Tibial artery (tissue), 4 donors: ENCODE measurements at regions not wholly inside any gene's neighbourhood (a gene's known extent, or its start where the extent isn't known, plus 50 kb on each side); places are given as distances from the start of the nearest gene placed in this dataset.

Experiments used
- DNase-seq, 2 donors: peaks; one replicate each; pipeline ENCODE4 v3.0.0-alpha.2; 2019
- H3K27ac ChIP-seq, 2 donors: fragments of 200-600 bp; sonication (generic) in 1 of 2; 1 replicate in 1 of 2; 2 replicates in 1 of 2; pipeline ENCODE4 v1.5.1; 2018 to 2019; ENCODE audit warnings: mild to moderate bottlenecking in 1 of 2
- H3K27me3 ChIP-seq, 2 donors: fragments of 200-600 bp; sonication (generic) in 1 of 2; one replicate each; pipeline versions ENCODE4 v1.5.1 to v1.6.0; 2016 to 2019
- H3K36me3 ChIP-seq, 3 donors: fragments of 200-600 bp; sonication (generic) in 2 of 3; one replicate each; pipeline ENCODE4 v1.5.1; 2016 to 2019; ENCODE audit warnings: mild to moderate bottlenecking in 2 of 3
- H3K4me1 ChIP-seq, 4 donors: fragments of 200-600 bp; sonication (generic) in 2 of 4; 1 replicate in 3 of 4; 2 replicates in 1 of 4; pipeline ENCODE4 v1.5.1; 2016 to 2019
- H3K4me3 ChIP-seq, 2 donors: fragments of 200-600 bp; sonication (generic) in 1 of 2; 1 replicate in 1 of 2; 2 replicates in 1 of 2; pipeline ENCODE4 v1.5.1; 2018 to 2019; ENCODE audit warnings: mild to moderate bottlenecking in 2 of 2
- H3K9me3 ChIP-seq, 3 donors: fragments of 200-600 bp; sonication (generic) in 1 of 3; one replicate each; pipeline ENCODE4 v1.5.1; 2016 to 2019
- CTCF ChIP-seq, 2 experiments: fragments of 200-600 bp in 1 of 2; fragments of 450-650 bp in 1 of 2; IDR thresholded peaks; one replicate each; pipeline ENCODE4 v1.5.1; 2017 to 2019; ENCODE audit warnings: antibody characterized with exemption in 2 of 2, mild to moderate bottlenecking in 1 of 2, moderate library complexity in 1 of 2
- intact Hi-C: fragments of 100-400 bp; cut with DNase I; formaldehyde crosslinking; loops from one replicate; pipeline ENCODE4 v1.15.0; 2023; ENCODE audit warnings: low total_unique reads

DNA sequence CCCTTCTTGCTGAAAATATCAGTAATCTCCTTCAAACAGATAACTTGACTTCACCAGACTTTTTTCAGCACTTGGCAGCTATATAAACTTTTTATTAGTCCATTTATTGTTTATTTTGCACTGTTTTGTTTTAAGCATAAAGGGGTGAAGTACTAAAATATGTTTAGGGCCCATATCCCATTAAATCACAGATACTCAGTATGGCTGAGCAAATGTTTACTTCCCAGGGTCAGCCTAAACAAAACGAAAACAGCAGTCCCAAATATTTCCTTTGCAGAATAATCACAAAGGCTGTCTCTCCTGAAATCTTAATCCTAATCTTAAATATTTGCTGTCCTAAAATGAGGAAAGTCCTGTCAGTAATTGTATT is 649.6 kb downstream of the TNS3 start:
- Histone ChIP-seq H3K27ac (no peak overlapping the region), H3K36me3 (no peaks in the 10 kb centered on the region), H3K9me3 (no peaks in the 10 kb centered on the region), H3K27me3 (no peaks in the 10 kb centered on the region), H3K4me1 (peaks cover 0 to 22% (median 10%) of the 10 kb centered on the region in 4 donors), H3K4me3 (no peak overlapping the region)
- TF ChIP-seq CTCF (IDR thresholded peaks at IDR 0.05), result no peak
- intact Hi-C loops, result no loop called here
- DNase-seq, result no peak

DNA sequence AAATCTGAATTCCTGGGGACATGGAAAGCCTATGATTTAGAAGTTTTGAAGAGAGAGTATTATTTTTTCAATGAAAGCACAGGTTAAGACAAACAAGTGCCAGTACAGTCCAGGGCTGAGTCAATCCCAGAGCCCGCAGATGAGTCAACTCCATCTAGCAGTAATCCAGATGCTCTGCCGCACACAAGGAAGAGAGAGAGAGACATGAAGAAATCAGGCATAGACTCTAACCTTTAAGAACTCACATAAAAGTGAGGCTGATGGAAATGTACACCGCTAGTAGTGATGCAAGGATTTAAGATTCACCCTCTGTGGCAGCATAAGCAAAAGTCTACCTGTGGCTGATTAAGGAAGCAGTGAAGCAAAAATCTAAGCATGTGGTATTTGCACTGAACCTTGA is 651.5 kb downstream of the TNS3 start:
- DNase-seq, result peak in 1 of 2 donors; percentile 57
- Histone ChIP-seq H3K4me1 (peaks cover 0 to 22% (median 10%) of the 10 kb centered on the region in 4 donors), H3K27ac (no peak overlapping the region), H3K4me3 (no peak overlapping the region), H3K36me3 (no peaks in the 10 kb centered on the region), H3K9me3 (peaks cover 0 to 2% (median 0%) of the 10 kb centered on the region in 3 donors), H3K27me3 (no peaks in the 10 kb centered on the region)
- TF ChIP-seq CTCF (IDR thresholded peaks at IDR 0.05), result no peak
- intact Hi-C loops, result no loop called here

DNA sequence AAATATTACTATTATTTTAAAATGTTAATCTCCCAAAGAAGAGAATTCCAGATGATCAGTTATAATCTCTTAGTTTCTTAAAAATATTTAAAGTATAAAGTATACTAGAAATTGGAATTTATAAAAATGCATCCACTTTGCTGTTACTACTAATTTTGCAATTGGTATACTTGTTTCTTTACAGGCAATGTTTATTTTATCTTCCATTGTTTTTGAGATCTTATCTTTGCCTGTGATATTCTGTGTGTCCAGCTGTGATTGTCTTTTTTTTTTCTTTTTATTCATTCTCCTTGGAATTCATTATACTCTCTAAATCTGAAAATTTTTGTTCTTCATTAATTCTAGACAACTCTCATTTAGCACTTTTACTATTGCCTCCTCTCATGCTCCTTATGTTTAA is 652.6 kb downstream of the TNS3 start:
- Histone ChIP-seq H3K4me1 (peaks cover 0 to 22% (median 10%) of the 10 kb centered on the region in 4 donors), H3K27me3 (no peaks in the 10 kb centered on the region), H3K36me3 (no peaks in the 10 kb centered on the region), H3K9me3 (peaks cover 0 to 4% (median 0%) of the 10 kb centered on the region in 3 donors), H3K4me3 (no peak overlapping the region), H3K27ac (no peak overlapping the region)
- TF ChIP-seq CTCF (IDR thresholded peaks at IDR 0.05), result no peak
- intact Hi-C loops, result no loop called here
- DNase-seq, result no peak

- Histone ChIP-seq H3K9me3 (peaks cover 0 to 4% (median 0%) of the 10 kb centered on the region in 3 donors), H3K27me3 (no peaks in the 10 kb centered on the region), H3K27ac (no peak overlapping the region), H3K36me3 (no peaks in the 10 kb centered on the region), H3K4me1 (peaks cover 0 to 22% (median 10%) of the 10 kb centered on the region in 4 donors), H3K4me3 (no peak overlapping the region)
- no peak for DNase-seq
- no peak for TF ChIP-seq CTCF (IDR thresholded peaks at IDR 0.05)
- intact Hi-C loops, result no loop called here
These were observed 653.2 kb downstream of the TNS3 start for GRCh38 chr7:46928719-46929118.

- no peaks in the 10 kb centered on the region for H3K27me3 ChIP-seq
- no peak for DNase-seq
- no peak overlapping the region for H3K4me3 ChIP-seq
- H3K9me3 ChIP-seq, result peaks cover 0 to 4% (median 0%) of the 10 kb centered on the region in 3 donors
- intact Hi-C loops, result no loop called here
- no peak overlapping the region for H3K27ac ChIP-seq
- H3K4me1 ChIP-seq, result peaks cover 0 to 8% (median under 1%) of the 10 kb centered on the region in 4 donors
- TF ChIP-seq CTCF (IDR thresholded peaks at IDR 0.05), result no peak
- H3K36me3 ChIP-seq, result no peaks in the 10 kb centered on the region
These were observed 654.6 kb downstream of the TNS3 start for GRCh38 chr7:46927131-46927810.
